CD4-positive, alpha-beta T cell treated with Interferon gamma for 1 hour (primary cell): ENCODE measurements at regions not wholly inside any gene's neighbourhood (a gene's known extent, or its start where the extent isn't known, plus 50 kb on each side); places are given as distances from the start of the nearest gene placed in this dataset.
"Not testable (repeated sequence)": the region's sequence is repeated elsewhere in the genome, so short reads cannot be mapped to it uniquely, and the experiment has no call there.

Source experiments
- DNase-seq: peaks from one replicate; pipeline ENCODE4 v3.0.0-alpha.2; 2020

- DNase-seq: no peak
Measured at GRCh38 chr1:65063025-65063424, 85.0 kb upstream of the AK4 start.

GRCh38 chr1:65064981-65065380 is 83.0 kb upstream of the AK4 start:
- no peak for DNase-seq

- DNase-seq: no peak
Measured at GRCh38 chr1:65065524-65066418, 82.2 kb upstream of the AK4 start.

- no peak for DNase-seq
Measured at GRCh38 chr1:65066419-65066765, 81.6 kb upstream of the AK4 start.

- peak; percentile 83 for DNase-seq
Measured at GRCh38 chr1:65066766-65067490, 81.1 kb upstream of the AK4 start.

GRCh38 chr1:65067491-65068201 is 80.4 kb upstream of the AK4 start:
- peak; percentile 57 for DNase-seq

- DNase-seq: no peak
Measured at GRCh38 chr1:65068202-65069010, 79.6 kb upstream of the AK4 start.

GRCh38 chr1:65069011-65069565 is 78.9 kb upstream of the AK4 start:
- no peak for DNase-seq

- DNase-seq: no peak
Measured at GRCh38 chr1:65072845-65073244, 75.2 kb upstream of the AK4 start.

GRCh38 chr1:65075123-65075976 is 72.7 kb upstream of the AK4 start:
- DNase-seq: peak; percentile 70

- DNase-seq: no peak
Measured at GRCh38 chr1:65077369-65077768, 70.6 kb upstream of the AK4 start.

GRCh38 chr1:65079941-65080340 is 68.1 kb upstream of the AK4 start:
- DNase-seq: no peak

GRCh38 chr1:65082346-65083040 is 65.5 kb upstream of the AK4 start:
- DNase-seq: no peak

GRCh38 chr1:65083263-65083896 is 64.6 kb upstream of the AK4 start:
- DNase-seq: no peak

GRCh38 chr1:65084066-65084465 is 63.9 kb upstream of the AK4 start:
- no peak for DNase-seq

GRCh38 chr1:65087519-65087918 is 60.5 kb upstream of the AK4 start:
- DNase-seq: not testable (repeated sequence)

- DNase-seq: no peak
Measured at GRCh38 chr1:65090406-65090805, 57.6 kb upstream of the AK4 start.

GRCh38 chr1:65092691-65093090 is 55.3 kb upstream of the AK4 start:
- no peak for DNase-seq

GRCh38 chr1:65097076-65097475 is 50.9 kb upstream of the AK4 start:
- DNase-seq: no peak
